B cell (primary cell): ENCODE measurements at regions not wholly inside any gene's neighbourhood (a gene's known extent, or its start where the extent isn't known, plus 50 kb on each side); places are given as distances from the start of the nearest gene placed in this dataset.

Experiments
- ATAC-seq: fragments of 200-7000 bp; cut with Tn5 transposase; one replicate; pipeline ENCODE4 v1.10.0; 2021; ENCODE audit warnings: low read depth, mild to moderate bottlenecking, moderate number of reproducible peaks, moderate library complexity
- CTCF ChIA-PET: fragments of 350-600 bp; sonication (Branson Sonifier 250); formaldehyde crosslinking; loops from one replicate; lab custom pipeline; 2021; ENCODE audit warnings: antibody characterized with exemption, inconsistent platforms; lab: Charles Lee
- POLR2A ChIA-PET: fragments of 350-600 bp; sonication (Branson Sonifier 250); formaldehyde crosslinking; loops from one replicate; lab custom pipeline; 2021; ENCODE audit warnings: antibody characterized with exemption; lab: Charles Lee
- DNase-seq: peaks from one replicate; pipeline ENCODE4 v3.0.0; 2013
- H2AFZ ChIP-seq: 2 replicates; pipeline ENCODE4 v1.6.1; 2012; ENCODE audit warnings: mild to moderate bottlenecking, low read depth, low read length; ENCODE audit not compliant: insufficient read depth, poor library complexity, severe bottlenecking
- H3K27ac ChIP-seq, 2 donors: 1 replicate in 1 of 2; 2 replicates in 1 of 2; pipeline ENCODE4 v1.5.1; 2012 to 2013; ENCODE audit warnings: low read length in 2 of 2, mild to moderate bottlenecking in 2 of 2, moderate library complexity in 1 of 2
- H3K27me3 ChIP-seq, 4 experiments: fragments of 200-600 bp in 1 of 4; sonication (generic) in 1 of 4; replicated peaks in 1 of 4; 1 replicate in 2 of 4; 2 replicates in 2 of 4; pipeline versions ENCODE4 v1.6.1 to v1.7.0; 2013 to 2016; ENCODE audit warnings: low read length in 3 of 4, mild to moderate bottlenecking in 2 of 4, mixed read lengths in 1 of 4, moderate library complexity in 1 of 4; ENCODE audit not compliant: insufficient read depth in 4 of 4, control insufficient read depth in 3 of 4; ENCODE audit errors: control extremely low read depth in 1 of 4
- H3K36me3 ChIP-seq, 2 experiments: replicated peaks in 1 of 2; 1 replicate in 1 of 2; 2 replicates in 1 of 2; pipeline versions ENCODE4 v1.6.1 to v1.7.1; 2013; ENCODE audit warnings: low read length in 1 of 2; ENCODE audit not compliant: insufficient read depth in 2 of 2, control insufficient read depth in 1 of 2; ENCODE audit errors: control extremely low read depth in 1 of 2, extremely low read depth in 1 of 2
- H3K4me1 ChIP-seq, 2 donors: fragments of 200-600 bp in 1 of 2; sonication (generic) in 1 of 2; 1 replicate in 1 of 2; 2 replicates in 1 of 2; pipeline versions ENCODE4 v1.5.1 to v1.6.1; 2013 to 2017; ENCODE audit warnings: low read length in 2 of 2; ENCODE audit not compliant: control insufficient read depth in 2 of 2, insufficient read depth in 2 of 2
- H3K4me2 ChIP-seq: replicated peaks from 2 replicates; pipeline ENCODE3; 2012; ENCODE audit warnings: mild to moderate bottlenecking, low read depth, low read length; ENCODE audit not compliant: poor library complexity, severe bottlenecking
- H3K4me3 ChIP-seq, 5 experiments: fragments of 200-600 bp in 1 of 5; sonication (generic) in 1 of 5; 1 replicate in 3 of 5; 2 replicates in 2 of 5; pipeline versions ENCODE4 v1.5.1 to v1.7.0; 2011 to 2016; ENCODE audit warnings: low read length in 4 of 5, mild to moderate bottlenecking in 4 of 5, low read depth in 2 of 5, control low read depth in 1 of 5, moderate library complexity in 1 of 5; ENCODE audit not compliant: insufficient read depth in 1 of 5; ENCODE audit errors: control extremely low read depth in 1 of 5, extremely low read depth in 1 of 5
- H3K79me2 ChIP-seq: fragments of 200-600 bp; sonication (generic); one replicate; pipeline ENCODE4 v1.6.0; 2016; ENCODE audit warnings: low read length; ENCODE audit not compliant: control insufficient read depth, insufficient read depth
- H3K9ac ChIP-seq: fragments of 200-600 bp; sonication (generic); 2 replicates; pipeline ENCODE4 v1.6.1; 2017; ENCODE audit warnings: mild to moderate bottlenecking, low read length, moderate library complexity
- H3K9me3 ChIP-seq, 3 donors: one replicate each; pipeline versions ENCODE4 v1.6.1 to v1.7.1; 2013; ENCODE audit warnings: low read length in 2 of 3; ENCODE audit not compliant: control insufficient read depth in 2 of 3, insufficient read depth in 1 of 3; ENCODE audit errors: control extremely low read depth in 1 of 3
- H4K20me1 ChIP-seq: 2 replicates; pipeline ENCODE4 v1.6.0; 2012; ENCODE audit warnings: mild to moderate bottlenecking, low read length; ENCODE audit not compliant: insufficient read depth, control insufficient read depth, poor library complexity, severe bottlenecking
- H3K27ac Mint-ChIP-seq: one replicate; pipeline ENCODE4 v1.8.0; 2021; ENCODE audit warnings: mixed read lengths
- H3K27me3 Mint-ChIP-seq: one replicate; pipeline ENCODE4 v1.8.0; 2021; ENCODE audit warnings: mixed read lengths
- H3K4me1 Mint-ChIP-seq: one replicate; pipeline ENCODE4 v1.8.0; 2021; ENCODE audit warnings: mixed read lengths
- H3K4me3 Mint-ChIP-seq: one replicate; pipeline ENCODE4 v1.8.0; 2021; ENCODE audit warnings: mixed read lengths
- H3K9me3 Mint-ChIP-seq: one replicate; pipeline ENCODE4 v1.8.0; 2022; ENCODE audit warnings: mixed read lengths; ENCODE audit not compliant: insufficient read depth
- EZH2 ChIP-seq: IDR thresholded peaks from 2 replicates; pipeline ENCODE4 v1.6.1; 2012; ENCODE audit warnings: borderline replicate concordance, low read depth, mild to moderate bottlenecking, moderate library complexity, low read length; ENCODE audit not compliant: insufficient read depth, poor library complexity, severe bottlenecking
- WGBS: methylation state at CpG from one replicate; pipeline ENCODE4 v1.1.5; 2013; ENCODE audit warnings: missing lambda C conversion rate; ENCODE audit not compliant: insufficient coverage; 5-methylcytosine and 5-hydroxymethylcytosine counted together
- intact Hi-C: fragments of 100-400 bp; cut with micrococcal nuclease; formaldehyde crosslinking; loops from one replicate; pipeline ENCODE4 v1.10.0; 2022
- TF ChIP-seq, protein P1 (sequence below): fragments of 200-600 bp; IDR thresholded peaks from one replicate; pipeline ENCODE4 v1.8.0; 2022; ENCODE audit warnings: antibody characterized with exemption, mild to moderate bottlenecking

DNA sequence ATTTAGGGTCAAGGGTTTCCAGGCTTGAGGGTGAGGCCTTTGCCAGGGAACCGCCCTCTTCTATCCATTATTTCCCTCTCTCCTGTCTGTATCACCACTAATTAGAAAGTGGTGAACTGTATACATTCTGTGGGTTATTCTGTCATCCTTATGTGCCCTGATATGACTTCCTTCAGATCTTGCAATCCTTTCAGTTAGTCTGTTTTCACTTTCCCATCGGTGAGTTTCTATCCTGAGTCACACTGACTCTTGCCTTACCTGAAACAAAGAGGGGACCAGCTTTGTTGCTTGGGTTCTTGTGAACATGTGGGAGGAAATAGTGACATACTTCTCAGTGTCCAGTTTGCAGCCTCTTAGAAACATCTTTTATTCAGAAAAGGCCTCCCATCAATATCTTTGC, 205.4 kb upstream of the GHR start:
- no peaks in the 10 kb centered on the region for H3K27me3 Mint-ChIP-seq
- no peak overlapping the region for H3K4me2 ChIP-seq
- CTCF ChIA-PET = no interaction called here
- no peak overlapping the region for H3K27ac Mint-ChIP-seq
- H3K36me3 ChIP-seq = no peaks in the 10 kb centered on the region
- intact Hi-C loops = no loop called here
- H3K79me2 ChIP-seq = no peaks in the 10 kb centered on the region
- no peak overlapping the region for H2AFZ ChIP-seq
- DNase-seq (no peak), ATAC-seq (no peak)
- H3K4me3 ChIP-seq = no peak overlapping the region
- no peak for TF ChIP-seq EZH2
- TF ChIP-seq, protein P1, sequence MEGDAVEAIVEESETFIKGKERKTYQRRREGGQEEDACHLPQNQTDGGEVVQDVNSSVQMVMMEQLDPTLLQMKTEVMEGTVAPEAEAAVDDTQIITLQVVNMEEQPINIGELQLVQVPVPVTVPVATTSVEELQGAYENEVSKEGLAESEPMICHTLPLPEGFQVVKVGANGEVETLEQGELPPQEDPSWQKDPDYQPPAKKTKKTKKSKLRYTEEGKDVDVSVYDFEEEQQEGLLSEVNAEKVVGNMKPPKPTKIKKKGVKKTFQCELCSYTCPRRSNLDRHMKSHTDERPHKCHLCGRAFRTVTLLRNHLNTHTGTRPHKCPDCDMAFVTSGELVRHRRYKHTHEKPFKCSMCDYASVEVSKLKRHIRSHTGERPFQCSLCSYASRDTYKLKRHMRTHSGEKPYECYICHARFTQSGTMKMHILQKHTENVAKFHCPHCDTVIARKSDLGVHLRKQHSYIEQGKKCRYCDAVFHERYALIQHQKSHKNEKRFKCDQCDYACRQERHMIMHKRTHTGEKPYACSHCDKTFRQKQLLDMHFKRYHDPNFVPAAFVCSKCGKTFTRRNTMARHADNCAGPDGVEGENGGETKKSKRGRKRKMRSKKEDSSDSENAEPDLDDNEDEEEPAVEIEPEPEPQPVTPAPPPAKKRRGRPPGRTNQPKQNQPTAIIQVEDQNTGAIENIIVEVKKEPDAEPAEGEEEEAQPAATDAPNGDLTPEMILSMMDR = no peak
- H3K27me3 ChIP-seq = no peaks in the 10 kb centered on the region
- POLR2A ChIA-PET = no interaction called here
- no peak overlapping the region for H3K27ac ChIP-seq
- no CpG with 5 or more reads among the region's 2 CpGs for WGBS
- H3K4me1 Mint-ChIP-seq = no peaks in the 10 kb centered on the region
- H3K9me3 Mint-ChIP-seq = no peaks in the 10 kb centered on the region
- no peak overlapping the region for H3K4me3 Mint-ChIP-seq
- no peaks in the 10 kb centered on the region for H3K9me3 ChIP-seq
- H3K4me1 ChIP-seq = no peaks in the 10 kb centered on the region
- H3K9ac ChIP-seq = no peak overlapping the region
- no peaks in the 10 kb centered on the region for H4K20me1 ChIP-seq

DNA sequence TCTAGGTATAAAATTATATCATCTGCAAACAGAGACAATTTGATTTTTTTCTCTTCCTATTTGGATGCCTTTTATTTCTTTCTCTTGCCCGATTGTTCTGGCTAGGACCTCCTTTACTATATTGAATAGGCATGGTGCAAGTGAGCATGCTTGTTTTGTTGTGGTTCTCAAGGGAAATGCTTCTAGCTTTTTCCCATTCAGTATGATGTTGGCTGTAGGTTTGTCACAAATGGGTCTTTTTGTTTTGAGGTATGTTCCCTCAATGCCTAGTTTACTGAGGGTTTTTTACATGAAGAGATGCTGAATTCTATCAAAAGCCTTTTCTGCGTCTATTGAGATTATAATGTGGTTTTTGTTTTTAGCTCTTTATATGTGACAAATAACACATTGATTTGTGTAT, 198.2 kb upstream of the GHR start:
- Histone ChIP-seq H2AFZ (no peak overlapping the region), H3K36me3 (no peaks in the 10 kb centered on the region), H3K27me3 (no peaks in the 10 kb centered on the region), H3K27ac (no peak overlapping the region), H3K9me3 (no peaks in the 10 kb centered on the region), H4K20me1 (no peaks in the 10 kb centered on the region), H3K4me1 (no peaks in the 10 kb centered on the region), H3K4me2 (no peak overlapping the region), H3K79me2 (no peaks in the 10 kb centered on the region), H3K9ac (no peak overlapping the region), H3K4me3 (no peak overlapping the region)
- no peak for ATAC-seq
- H3K27ac Mint-ChIP-seq = no peak overlapping the region
- CTCF ChIA-PET = no interaction called here
- DNase-seq = no peak
- no peaks in the 10 kb centered on the region for H3K27me3 Mint-ChIP-seq
- no peaks in the 10 kb centered on the region for H3K4me1 Mint-ChIP-seq
- no peak overlapping the region for H3K4me3 Mint-ChIP-seq
- POLR2A ChIA-PET = no interaction called here
- TF ChIP-seq EZH2 = no peak
- TF ChIP-seq, protein P1 = no peak
- no CpG with 5 or more reads among the region's 2 CpGs for WGBS
- intact Hi-C loops = no loop called here
- no peaks in the 10 kb centered on the region for H3K9me3 Mint-ChIP-seq
